GM23338 (cell line): ENCODE measurements at regions not wholly inside any gene's neighbourhood (a gene's known extent, or its start where the extent isn't known, plus 50 kb on each side); places are given as distances from the start of the nearest gene placed in this dataset.
"Not testable (repeated sequence)": the region's sequence is repeated elsewhere in the genome, so short reads cannot be mapped to it uniquely, and the experiment has no call there.

Source experiments
- CTCF ChIP-seq, 2 experiments: fragments of 200-600 bp in 1 of 2; sonication (generic) in 1 of 2; conservative IDR thresholded peaks; 2 replicates each; pipeline versions ENCODE4 v1.5.1 to v1.6.1; 2016 to 2017; ENCODE audit warnings: antibody characterized with exemption in 2 of 2, low read depth in 2 of 2, mild to moderate bottlenecking in 2 of 2, moderate library complexity in 1 of 2
- ETS1 ChIP-seq: IDR thresholded peaks from 2 replicates; pipeline ENCODE4 v1.6.1; 2016; ENCODE audit warnings: antibody characterized with exemption
- EZH2 ChIP-seq: fragments of 200-600 bp; sonication (generic); IDR thresholded peaks from one replicate; pipeline ENCODE4 v1.8.0; 2017; ENCODE audit warnings: antibody characterized with exemption, mild to moderate bottlenecking, low read depth; ENCODE audit not compliant: unreplicated experiment
- POLR2AphosphoS5 ChIP-seq: IDR thresholded peaks from 2 replicates; pipeline ENCODE4 v1.6.1; 2016; ENCODE audit warnings: antibody characterized with exemption, low read depth
- REST ChIP-seq: IDR thresholded peaks from one replicate; pipeline ENCODE4 v1.6.1; 2018; ENCODE audit warnings: antibody characterized with exemption; ENCODE audit not compliant: unreplicated experiment

GRCh38 chr15:30742796-30743195, 116.9 kb downstream of the ARHGAP11B start:
- not testable (repeated sequence) for TF ChIP-seq CTCF (conservative IDR thresholded peaks at IDR 0.05; ENCODE audit: low read depth in 2 of 2); EZH2; ETS1; POLR2AphosphoS5; REST
